K562 (cell line): ENCODE measurements at regions not wholly inside any gene's neighbourhood (a gene's known extent, or its start where the extent isn't known, plus 50 kb on each side); places are given as distances from the start of the nearest gene placed in this dataset.

Source experiments
- CBX8 ChIP-seq: fragments of 200-600 bp; sonication (generic); IDR thresholded peaks from 2 replicates; pipeline ENCODE4 v1.6.1; 2012; ENCODE audit warnings: borderline replicate concordance, mixed run types, low read depth, mild to moderate bottlenecking, moderate library complexity, mixed read lengths, low read length, control low read depth, inconsistent platforms; ENCODE audit not compliant: poor library complexity, severe bottlenecking; ENCODE audit errors: extremely low read depth
- EHMT2 ChIP-seq: fragments of 450-650 bp; IDR thresholded peaks from 2 replicates; pipeline ENCODE4 v1.6.1; 2018; ENCODE audit warnings: antibody characterized with exemption
- ETV6 ChIP-seq, 3 experiments: fragments of 150-350 bp in 1 of 3; sonication (generic) in 1 of 3; formaldehyde crosslinking in 1 of 3; IDR thresholded peaks; 2 replicates each; pipeline versions ENCODE4 v1.6.1 to v1.8.0; 2014 to 2022; ENCODE audit warnings: borderline replicate concordance in 2 of 3, low read depth in 2 of 3, antibody characterized with exemption in 1 of 3, low read length in 1 of 3, mild to moderate bottlenecking in 1 of 3, missing genetic modification reagents in 1 of 3
- GTF2A2 ChIP-seq: IDR thresholded peaks from 2 replicates; pipeline ENCODE4 v1.6.1; 2016; ENCODE audit warnings: mild to moderate bottlenecking, missing genetic modification characterization, missing compliant biosample characterization
- HNRNPH1 ChIP-seq: fragments of 200-400 bp; formaldehyde crosslinking; optimal IDR thresholded peaks from 2 replicates; pipeline ENCODE3; 2017; ENCODE audit warnings: low read depth, mild to moderate bottlenecking, low read length, moderate library complexity
- JUN ChIP-seq, 2 experiments: sonication (generic) in 1 of 2; formaldehyde crosslinking in 1 of 2; IDR thresholded peaks; 2 replicates each; pipeline versions ENCODE4 v1.6.1 to v1.8.0; 2012 to 2022; ENCODE audit warnings: borderline replicate concordance in 2 of 2, mild to moderate bottlenecking in 2 of 2, improper control_type of control experiment in 1 of 2, low read depth in 1 of 2, low read length in 1 of 2, missing genetic modification reagents in 1 of 2
- MTA3 ChIP-seq: fragments of 450-650 bp; formaldehyde crosslinking; IDR thresholded peaks from 2 replicates; pipeline ENCODE4 v1.6.1; 2017; ENCODE audit warnings: mild to moderate bottlenecking, borderline replicate concordance
- NFATC3 ChIP-seq: fragments of 450-650 bp; IDR thresholded peaks from 2 replicates; pipeline ENCODE4 v1.6.1; 2017; ENCODE audit warnings: mild to moderate bottlenecking
- NR2C2 ChIP-seq, 2 experiments: fragments of 200-800 bp in 1 of 2; sonication (Bioruptor generic) in 1 of 2; sonication (generic) in 1 of 2; formaldehyde crosslinking in 1 of 2; IDR thresholded peaks; 2 replicates each; pipeline versions ENCODE4 v1.6.1 to v1.8.0; 2016 to 2022; ENCODE audit warnings: mild to moderate bottlenecking in 1 of 2, missing compliant biosample characterization in 1 of 2, missing genetic modification characterization in 1 of 2, missing genetic modification reagents in 1 of 2
- PHF8 ChIP-seq: fragments of 200-600 bp; sonication (generic); IDR thresholded peaks from 2 replicates; pipeline ENCODE4 v1.6.1; 2012; ENCODE audit warnings: mixed run types, mild to moderate bottlenecking, inconsistent platforms, low read length, moderate library complexity, borderline replicate concordance
- PKNOX1 ChIP-seq: fragments of 450-650 bp; IDR thresholded peaks from 2 replicates; pipeline ENCODE4 v1.6.1; 2016
- PRDM10 ChIP-seq: fragments of 450-650 bp; IDR thresholded peaks from 2 replicates; pipeline ENCODE4 v1.6.1; 2018; ENCODE audit not compliant: partially characterized antibody
- PRPF4 ChIP-seq: fragments of 200-400 bp; formaldehyde crosslinking; IDR thresholded peaks from one replicate; pipeline ENCODE4 v1.6.1; 2017; ENCODE audit warnings: low read length, low read depth, mild to moderate bottlenecking; ENCODE audit not compliant: insufficient read depth, poor library complexity, severe bottlenecking
- SMAD2 ChIP-seq: fragments of 150-350 bp; IDR thresholded peaks from 2 replicates; pipeline ENCODE4 v1.6.1; 2014; ENCODE audit warnings: low read depth, mild to moderate bottlenecking, low read length
- TARDBP ChIP-seq: fragments of 450-650 bp; IDR thresholded peaks from 2 replicates; pipeline ENCODE4 v1.6.1; 2016
- TCF3 ChIP-seq: sonication (generic); formaldehyde crosslinking; IDR thresholded peaks from 2 replicates; pipeline ENCODE4 v1.4.0; 2020; ENCODE audit warnings: mild to moderate bottlenecking, missing genetic modification reagents
- WHSC1 ChIP-seq: IDR thresholded peaks from one replicate; pipeline ENCODE4 v1.6.1; 2012; ENCODE audit warnings: low read length, control low read depth, inconsistent platforms
- ZC3H8 ChIP-seq: fragments of 450-650 bp; IDR thresholded peaks from 2 replicates; pipeline ENCODE4 v1.6.1; 2017
- ZNF41 ChIP-seq: fragments of 250-450 bp; sonication (Bioruptor Pico); conservative IDR thresholded peaks from 2 replicates; pipeline ENCODE4 v1.4.0; 2020; ENCODE audit warnings: mild to moderate bottlenecking
- ZNF740 ChIP-seq, 3 experiments: fragments of 200-800 bp in 1 of 3; sonication (Bioruptor generic) in 1 of 3; sonication (generic) in 1 of 3; formaldehyde crosslinking in 1 of 3; IDR thresholded peaks; 2 replicates each; pipeline versions ENCODE4 v1.6.1 to v1.8.0; 2016 to 2022; ENCODE audit warnings: mild to moderate bottlenecking in 2 of 3, missing compliant biosample characterization in 2 of 3, missing genetic modification characterization in 2 of 3, missing genetic modification reagents in 1 of 3

- TF ChIP-seq PKNOX1 (no peak), NFATC3 (no peak), TARDBP (no peak), TCF3 (CRISPR knock-in tag) (peak; percentile 24; the same call in 1 of the 2 replicates), ZNF41 (CRISPR knock-in tag) (no peak), JUN (IDR thresholded peaks at IDR 0.05; ENCODE audit: borderline replicate concordance, low read depth, low read length) (no peak), JUN (CRISPR knock-in tag; IDR thresholded peaks at IDR 0.05; ENCODE audit: borderline replicate concordance) (no peak), NR2C2 (CRISPR knock-in tag; IDR thresholded peaks at IDR 0.05) (no peak), NR2C2 (tag; IDR thresholded peaks at IDR 0.05) (peak; percentile 74), MTA3 (no peak), ETV6 (IDR thresholded peaks at IDR 0.05; ENCODE audit: borderline replicate concordance in 1 of 2, low read depth in 2 of 2, low read length in 1 of 2) (no peak), ETV6 (CRISPR knock-in tag; IDR thresholded peaks at IDR 0.05; ENCODE audit: borderline replicate concordance) (no peak), ZC3H8 (no peak), WHSC1 (no peak), HNRNPH1 (no peak), PHF8 (no peak), SMAD2 (no peak), GTF2A2 (tag) (no peak), CBX8 (no peak), ZNF740 (CRISPR knock-in tag; IDR thresholded peaks at IDR 0.05) (no peak), ZNF740 (tag; IDR thresholded peaks at IDR 0.05) (no peak), PRDM10 (peak; percentile 67), EHMT2 (no peak), PRPF4 (no peak)
These were observed 252.0 kb downstream of the SKIDA1 start (continued) for GRCh38 chr10:21273400-21273968.
